K562 (cell line): ENCODE measurements at regions not wholly inside any gene's neighbourhood (a gene's known extent, or its start where the extent isn't known, plus 50 kb on each side); places are given as distances from the start of the nearest gene placed in this dataset.

Experiments used
- BRCA1 ChIP-seq, 2 experiments: fragments of 450-650 bp in 1 of 2; sonication (generic) in 1 of 2; formaldehyde crosslinking in 1 of 2; IDR thresholded peaks; 2 replicates each; pipeline versions ENCODE4 v1.5.0 to v1.6.1; 2017 to 2020; ENCODE audit warnings: mild to moderate bottlenecking in 1 of 2, missing genetic modification reagents in 1 of 2
- CTCF ChIP-seq, 3 experiments: IDR thresholded peaks in 2 of 3; conservative IDR thresholded peaks in 1 of 3; 2 replicates each; pipeline ENCODE4 v1.5.1; 2011 to 2012; ENCODE audit warnings: low read length in 3 of 3, mild to moderate bottlenecking in 3 of 3, control low read depth in 2 of 3, improper control_type of control experiment in 1 of 3, inconsistent platforms in 1 of 3, low read depth in 1 of 3, mixed read lengths in 1 of 3, moderate library complexity in 1 of 3; ENCODE audit not compliant: insufficient read depth in 2 of 3
- HLTF ChIP-seq: fragments of 450-650 bp; IDR thresholded peaks from 2 replicates; pipeline ENCODE4 v1.6.1; 2016
- MAFK ChIP-seq: IDR thresholded peaks from 2 replicates; pipeline ENCODE4 v1.6.1; 2011; ENCODE audit warnings: low read length, improper control_type of control experiment
- MYC ChIP-seq, 2 experiments: fragments of 250-450 bp in 1 of 2; sonication (Bioruptor Pico) in 1 of 2; IDR thresholded peaks; 2 replicates each; pipeline versions ENCODE4 v1.5.1 to v1.6.1; 2012 to 2021; ENCODE audit warnings: low read depth in 2 of 2, borderline replicate concordance in 1 of 2, improper control_type of control experiment in 1 of 2, low read length in 1 of 2, mild to moderate bottlenecking in 1 of 2, moderate library complexity in 1 of 2
- PBX2 ChIP-seq, 2 experiments: IDR thresholded peaks in 1 of 2; conservative IDR thresholded peaks in 1 of 2; 2 replicates each; pipeline ENCODE4 v1.6.1; 2016; ENCODE audit warnings: low read depth in 2 of 2, mild to moderate bottlenecking in 1 of 2, missing compliant biosample characterization in 1 of 2, missing genetic modification characterization in 1 of 2, moderate library complexity in 1 of 2
- SP2 ChIP-seq: IDR thresholded peaks from 2 replicates; pipeline ENCODE4 v1.6.1; 2011; ENCODE audit warnings: mild to moderate bottlenecking, low read depth, low read length, moderate library complexity; ENCODE audit not compliant: poor library complexity, severe bottlenecking; ENCODE audit errors: extremely low read depth
- TAF1 ChIP-seq: IDR thresholded peaks from 2 replicates; pipeline ENCODE4 v1.6.1; 2011; ENCODE audit warnings: mild to moderate bottlenecking, low read length, moderate library complexity; ENCODE audit not compliant: insufficient read depth, control insufficient read depth, severe bottlenecking; ENCODE audit errors: extremely low read depth
- ZBTB7A ChIP-seq: IDR thresholded peaks from 2 replicates; pipeline ENCODE4 v1.6.1; 2011; ENCODE audit warnings: low read depth, mild to moderate bottlenecking, low read length, moderate library complexity, borderline replicate concordance; ENCODE audit not compliant: control insufficient read depth
- ZC3H8 ChIP-seq: fragments of 450-650 bp; IDR thresholded peaks from 2 replicates; pipeline ENCODE4 v1.6.1; 2017
- ZFP1 ChIP-seq: fragments of 450-650 bp; formaldehyde crosslinking; IDR thresholded peaks from 2 replicates; pipeline ENCODE4 v1.4.0; 2020; ENCODE audit warnings: mild to moderate bottlenecking, mixed read lengths
- TF ChIP-seq, protein P1 (sequence below): fragments of 250-450 bp; sonication (Bioruptor Pico); IDR thresholded peaks from 2 replicates; pipeline ENCODE4 v1.5.0; 2021; ENCODE audit warnings: mild to moderate bottlenecking, borderline replicate concordance
- TF ChIP-seq, protein P2 (sequence below): fragments of 450-650 bp; IDR thresholded peaks from 2 replicates; pipeline ENCODE4 v1.6.1; 2018; ENCODE audit not compliant: partially characterized antibody
- TF ChIP-seq, protein P3 (sequence below): sonication (generic); formaldehyde crosslinking; IDR thresholded peaks from 2 replicates; pipeline ENCODE4 v1.8.0; 2022; ENCODE audit warnings: mild to moderate bottlenecking, missing genetic modification reagents, borderline replicate concordance

DNA sequence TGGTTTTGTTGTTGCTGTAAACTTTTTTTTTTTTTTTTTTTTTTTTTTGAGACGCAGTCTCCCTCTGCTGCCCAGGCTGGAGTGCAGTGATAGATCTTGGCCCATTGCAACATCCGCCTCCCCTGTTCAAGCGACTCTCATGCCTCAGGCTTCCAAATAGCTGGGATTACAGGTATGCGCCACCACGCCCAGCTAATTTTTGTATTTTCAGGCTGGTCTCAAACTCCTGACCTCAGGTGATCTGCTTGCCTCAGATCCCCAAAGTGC, 78.9 kb upstream of the SLC45A1 start:
- TF ChIP-seq, protein P1, sequence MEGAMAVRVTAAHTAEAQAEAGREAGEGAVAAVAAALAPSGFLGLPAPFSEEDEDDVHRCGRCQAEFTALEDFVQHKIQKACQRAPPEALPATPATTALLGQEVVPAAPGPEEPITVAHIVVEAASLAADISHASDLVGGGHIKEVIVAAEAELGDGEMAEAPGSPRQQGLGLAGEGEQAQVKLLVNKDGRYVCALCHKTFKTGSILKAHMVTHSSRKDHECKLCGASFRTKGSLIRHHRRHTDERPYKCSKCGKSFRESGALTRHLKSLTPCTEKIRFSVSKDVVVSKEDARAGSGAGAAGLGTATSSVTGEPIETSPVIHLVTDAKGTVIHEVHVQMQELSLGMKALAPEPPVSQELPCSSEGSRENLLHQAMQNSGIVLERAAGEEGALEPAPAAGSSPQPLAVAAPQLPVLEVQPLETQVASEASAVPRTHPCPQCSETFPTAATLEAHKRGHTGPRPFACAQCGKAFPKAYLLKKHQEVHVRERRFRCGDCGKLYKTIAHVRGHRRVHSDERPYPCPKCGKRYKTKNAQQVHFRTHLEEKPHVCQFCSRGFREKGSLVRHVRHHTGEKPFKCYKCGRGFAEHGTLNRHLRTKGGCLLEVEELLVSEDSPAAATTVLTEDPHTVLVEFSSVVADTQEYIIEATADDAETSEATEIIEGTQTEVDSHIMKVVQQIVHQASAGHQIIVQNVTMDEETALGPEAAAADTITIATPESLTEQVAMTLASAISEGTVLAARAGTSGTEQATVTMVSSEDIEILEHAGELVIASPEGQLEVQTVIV, result no peak
- TF ChIP-seq HLTF, result no peak
- no peak for TF ChIP-seq MYC (IDR thresholded peaks at IDR 0.05; ENCODE audit: low read depth, low read length)
- TF ChIP-seq MYC (CRISPR knock-in tag; IDR thresholded peaks at IDR 0.05; ENCODE audit: borderline replicate concordance, low read depth), result no peak
- TF ChIP-seq CTCF (IDR thresholded peaks at IDR 0.05 in 2 of 3, conservative IDR thresholded peaks at IDR 0.05 in 1 of 3; ENCODE audit: insufficient read depth in 2 of 3, low read depth in 1 of 3, low read length in 3 of 3), result peak in 2 of 3 experiments; percentile 13 to 40; a peak in 3 of 6 replicates
- TF ChIP-seq, protein P2, sequence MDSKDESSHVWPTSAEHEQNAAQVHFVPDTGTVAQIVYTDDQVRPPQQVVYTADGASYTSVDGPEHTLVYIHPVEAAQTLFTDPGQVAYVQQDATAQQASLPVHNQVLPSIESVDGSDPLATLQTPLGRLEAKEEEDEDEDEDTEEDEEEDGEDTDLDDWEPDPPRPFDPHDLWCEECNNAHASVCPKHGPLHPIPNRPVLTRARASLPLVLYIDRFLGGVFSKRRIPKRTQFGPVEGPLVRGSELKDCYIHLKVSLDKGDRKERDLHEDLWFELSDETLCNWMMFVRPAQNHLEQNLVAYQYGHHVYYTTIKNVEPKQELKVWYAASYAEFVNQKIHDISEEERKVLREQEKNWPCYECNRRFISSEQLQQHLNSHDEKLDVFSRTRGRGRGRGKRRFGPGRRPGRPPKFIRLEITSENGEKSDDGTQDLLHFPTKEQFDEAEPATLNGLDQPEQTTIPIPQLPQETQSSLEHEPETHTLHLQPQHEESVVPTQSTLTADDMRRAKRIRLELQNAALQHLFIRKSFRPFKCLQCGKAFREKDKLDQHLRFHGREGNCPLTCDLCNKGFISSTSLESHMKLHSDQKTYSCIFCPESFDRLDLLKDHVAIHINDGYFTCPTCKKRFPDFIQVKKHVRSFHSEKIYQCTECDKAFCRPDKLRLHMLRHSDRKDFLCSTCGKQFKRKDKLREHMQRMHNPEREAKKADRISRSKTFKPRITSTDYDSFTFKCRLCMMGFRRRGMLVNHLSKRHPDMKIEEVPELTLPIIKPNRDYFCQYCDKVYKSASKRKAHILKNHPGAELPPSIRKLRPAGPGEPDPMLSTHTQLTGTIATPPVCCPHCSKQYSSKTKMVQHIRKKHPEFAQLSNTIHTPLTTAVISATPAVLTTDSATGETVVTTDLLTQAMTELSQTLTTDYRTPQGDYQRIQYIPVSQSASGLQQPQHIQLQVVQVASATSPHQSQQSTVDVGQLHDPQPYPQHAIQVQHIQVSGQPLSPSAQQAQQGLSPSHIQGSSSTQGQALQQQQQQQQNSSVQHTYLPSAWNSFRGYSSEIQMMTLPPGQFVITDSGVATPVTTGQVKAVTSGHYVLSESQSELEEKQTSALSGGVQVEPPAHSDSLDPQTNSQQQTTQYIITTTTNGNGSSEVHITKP, result no peak
- TF ChIP-seq TAF1, result no peak
- no peak for TF ChIP-seq PBX2 (CRISPR knock-in tag; IDR thresholded peaks at IDR 0.05; ENCODE audit: low read depth)
- no peak for TF ChIP-seq PBX2 (tag; conservative IDR thresholded peaks at IDR 0.05; ENCODE audit: low read depth)
- TF ChIP-seq, protein P3, sequence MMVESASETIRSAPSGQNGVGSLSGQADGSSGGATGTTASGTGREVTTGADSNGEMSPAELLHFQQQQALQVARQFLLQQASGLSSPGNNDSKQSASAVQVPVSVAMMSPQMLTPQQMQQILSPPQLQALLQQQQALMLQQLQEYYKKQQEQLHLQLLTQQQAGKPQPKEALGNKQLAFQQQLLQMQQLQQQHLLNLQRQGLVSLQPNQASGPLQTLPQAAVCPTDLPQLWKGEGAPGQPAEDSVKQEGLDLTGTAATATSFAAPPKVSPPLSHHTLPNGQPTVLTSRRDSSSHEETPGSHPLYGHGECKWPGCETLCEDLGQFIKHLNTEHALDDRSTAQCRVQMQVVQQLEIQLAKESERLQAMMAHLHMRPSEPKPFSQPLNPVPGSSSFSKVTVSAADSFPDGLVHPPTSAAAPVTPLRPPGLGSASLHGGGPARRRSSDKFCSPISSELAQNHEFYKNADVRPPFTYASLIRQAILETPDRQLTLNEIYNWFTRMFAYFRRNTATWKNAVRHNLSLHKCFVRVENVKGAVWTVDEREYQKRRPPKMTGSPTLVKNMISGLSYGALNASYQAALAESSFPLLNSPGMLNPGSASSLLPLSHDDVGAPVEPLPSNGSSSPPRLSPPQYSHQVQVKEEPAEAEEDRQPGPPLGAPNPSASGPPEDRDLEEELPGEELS (CRISPR knock-in tag), result no peak
- no peak for TF ChIP-seq ZC3H8
- no peak for TF ChIP-seq ZBTB7A
- TF ChIP-seq BRCA1 (IDR thresholded peaks at IDR 0.05), result no peak
- no peak for TF ChIP-seq BRCA1 (CRISPR knock-in tag; IDR thresholded peaks at IDR 0.05)
- no peak for TF ChIP-seq ZFP1 (CRISPR knock-in tag)
- TF ChIP-seq MAFK, result no peak
- no peak for TF ChIP-seq SP2
